ENCODE measurements at regions not wholly inside any gene's neighbourhood (a gene's known extent, or its start where the extent isn't known, plus 50 kb on each side); places are given as distances from the start of the nearest gene placed in this dataset.

DNA sequence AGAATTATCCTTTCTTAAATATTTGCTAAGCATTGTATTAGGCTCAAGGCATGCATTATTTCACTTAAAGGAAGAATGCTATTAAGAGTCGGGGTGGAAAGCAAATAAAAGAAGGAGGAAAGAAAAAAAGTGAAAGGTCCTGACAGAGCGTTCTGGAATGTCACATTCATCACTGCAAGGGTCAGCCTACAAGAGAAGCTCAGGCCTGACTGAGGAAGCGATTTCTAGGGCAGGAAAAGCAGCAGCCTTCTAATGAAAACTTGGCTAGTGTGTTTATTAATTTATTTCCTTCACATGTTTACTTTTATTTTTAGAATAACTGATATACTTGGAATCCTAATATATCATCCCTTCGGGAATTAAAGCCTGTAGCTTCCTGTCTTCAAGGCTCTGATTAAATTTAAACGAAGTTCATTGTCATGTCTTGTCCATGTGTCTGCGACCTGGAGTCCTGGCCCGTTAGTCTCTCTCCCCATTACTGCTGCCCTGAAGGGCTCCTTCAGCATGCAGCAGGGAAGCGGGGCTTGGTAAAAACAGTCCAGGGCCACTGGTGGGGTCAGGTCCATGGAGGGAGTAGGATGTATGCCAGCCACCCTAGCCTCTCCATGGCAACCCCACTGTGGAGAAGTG is 119.2 kb upstream of the CCDC68 start:
- Histone ChIP-seq H3K9me3 (no peaks in the 10 kb centered on the region), H3K27me3 (no peaks in the 10 kb centered on the region), H3K27ac (no peak overlapping the region), H3K36me3 (no peaks in the 10 kb centered on the region), H3K4me3 (no peak overlapping the region), H3K4me1 (no peaks in the 10 kb centered on the region)
- no peak for DNase-seq
- TF ChIP-seq CTCF (IDR thresholded peaks at IDR 0.05) (no peak), POLR2A (IDR thresholded peaks at IDR 0.05) (no peak)

GRCh38 chr18:55076643-55077218 is 117.5 kb upstream of the CCDC68 start:
- H3K27me3 ChIP-seq, result no peaks in the 10 kb centered on the region
- no peak overlapping the region for H3K4me3 ChIP-seq
- no peaks in the 10 kb centered on the region for H3K4me1 ChIP-seq
- no peaks in the 10 kb centered on the region for H3K9me3 ChIP-seq
- no peak for DNase-seq
- no peaks in the 10 kb centered on the region for H3K36me3 ChIP-seq
- no peak overlapping the region for H3K27ac ChIP-seq
- TF ChIP-seq CTCF (IDR thresholded peaks at IDR 0.05), result no peak
- TF ChIP-seq POLR2A (IDR thresholded peaks at IDR 0.05), result no peak

DNA sequence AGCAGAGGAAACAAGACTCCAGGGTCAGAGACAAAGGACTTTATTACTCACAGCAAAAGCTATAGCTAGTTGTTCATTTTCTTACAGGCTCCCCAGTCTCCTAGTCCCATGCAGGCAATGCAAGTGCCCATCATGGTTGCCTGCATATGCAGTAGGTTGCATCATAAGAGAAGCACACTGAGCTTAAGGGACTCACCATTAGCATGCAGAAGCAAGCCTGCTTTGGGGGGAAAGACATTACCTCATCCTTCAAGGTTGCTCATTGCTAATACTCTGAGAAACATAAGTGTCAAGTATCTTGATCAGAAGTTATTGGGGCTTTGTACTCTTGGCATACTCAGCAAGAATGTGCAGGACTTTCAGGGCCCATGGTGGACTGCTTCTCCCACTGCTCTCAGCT is 114.6 kb upstream of the CCDC68 start:
- Histone ChIP-seq H3K9me3 (no peaks in the 10 kb centered on the region), H3K36me3 (no peaks in the 10 kb centered on the region), H3K27me3 (no peaks in the 10 kb centered on the region), H3K27ac (no peak overlapping the region), H3K4me1 (no peaks in the 10 kb centered on the region), H3K4me3 (no peak overlapping the region)
- TF ChIP-seq POLR2A (IDR thresholded peaks at IDR 0.05), result no peak
- TF ChIP-seq CTCF (IDR thresholded peaks at IDR 0.05), result no peak
- DNase-seq, result no peak

GRCh38 chr18:55073116-55073515 is 113.9 kb upstream of the CCDC68 start:
- TF ChIP-seq CTCF (IDR thresholded peaks at IDR 0.05) (no peak), POLR2A (IDR thresholded peaks at IDR 0.05) (no peak)
- H3K9me3 ChIP-seq, result no peaks in the 10 kb centered on the region
- peak overlapping the region in 1 of 4 donors; percentile 6 for H3K27ac ChIP-seq

DNA sequence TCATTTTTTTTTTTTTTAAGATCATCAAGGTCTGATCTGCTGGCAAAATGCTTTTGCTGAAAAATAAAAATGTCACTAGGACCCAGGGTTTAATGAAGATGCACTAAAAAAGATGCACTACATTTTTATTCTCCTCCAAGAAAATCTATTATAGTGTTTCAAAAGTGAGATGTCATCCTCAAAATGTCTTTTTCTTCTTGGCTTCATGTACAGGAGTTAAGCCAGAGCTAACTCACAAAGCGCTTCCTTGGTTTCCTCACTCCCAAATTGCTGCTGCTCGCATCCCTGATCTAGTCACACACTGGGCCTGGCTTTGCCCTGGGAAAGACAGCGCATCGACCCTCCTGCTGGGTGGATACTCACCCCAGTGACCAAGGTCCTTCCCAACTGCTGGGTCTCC is 113.4 kb upstream of the CCDC68 start:
- no peaks in the 10 kb centered on the region for H3K36me3 ChIP-seq
- no peak overlapping the region for H3K4me3 ChIP-seq
- H3K4me1 ChIP-seq, result no peaks in the 10 kb centered on the region

More at GRCh38 chr18:55073116-55073515, 113.9 kb upstream of the CCDC68 start:
- Histone ChIP-seq H3K4me3 (no peak overlapping the region), H3K4me1 (no peaks in the 10 kb centered on the region), H3K27me3 (no peaks in the 10 kb centered on the region), H3K36me3 (no peaks in the 10 kb centered on the region)
- no peak for DNase-seq

More for the DNA sequence above, 113.4 kb upstream of the CCDC68 start:
- no peaks in the 10 kb centered on the region for H3K27me3 ChIP-seq
- no peak for TF ChIP-seq POLR2A (IDR thresholded peaks at IDR 0.05)
- TF ChIP-seq CTCF (IDR thresholded peaks at IDR 0.05), result no peak
- no peak for DNase-seq
- peak overlapping the region in 1 of 4 donors; percentile 6 for H3K27ac ChIP-seq
- H3K9me3 ChIP-seq, result no peaks in the 10 kb centered on the region

All from Peyer's patch (tissue), 4 donors.